ENCODE measurements at regions not wholly inside any gene's neighbourhood (a gene's known extent, or its start where the extent isn't known, plus 50 kb on each side); places are given as distances from the start of the nearest gene placed in this dataset.

GRCh38 chr5:136619556-136619955 is 254.2 kb upstream of the TRPC7 start:
- no peak for TF ChIP-seq TAF1 (IDR thresholded peaks at IDR 0.05; ENCODE audit: borderline replicate concordance, low read depth, low read length)
- TF ChIP-seq EZH2 (IDR thresholded peaks at IDR 0.05; ENCODE audit: borderline replicate concordance, control insufficient read depth, low read depth, low read length) = no peak
- no peak for TF ChIP-seq RAD21 (IDR thresholded peaks at IDR 0.05; ENCODE audit: insufficient read depth, low read depth, low read length)
- no peak for TF ChIP-seq ZSCAN29 (IDR thresholded peaks at IDR 0.05)
- no peak for TF ChIP-seq TARDBP (IDR thresholded peaks at IDR 0.05; ENCODE audit: borderline replicate concordance)
- TF ChIP-seq ZBED1 (IDR thresholded peaks at IDR 0.05; ENCODE audit: borderline replicate concordance) = no peak

Data from GM12878 (cell line).